ENCODE measurements at regions not wholly inside any gene's neighbourhood (a gene's known extent, or its start where the extent isn't known, plus 50 kb on each side); places are given as distances from the start of the nearest gene placed in this dataset.

DNA sequence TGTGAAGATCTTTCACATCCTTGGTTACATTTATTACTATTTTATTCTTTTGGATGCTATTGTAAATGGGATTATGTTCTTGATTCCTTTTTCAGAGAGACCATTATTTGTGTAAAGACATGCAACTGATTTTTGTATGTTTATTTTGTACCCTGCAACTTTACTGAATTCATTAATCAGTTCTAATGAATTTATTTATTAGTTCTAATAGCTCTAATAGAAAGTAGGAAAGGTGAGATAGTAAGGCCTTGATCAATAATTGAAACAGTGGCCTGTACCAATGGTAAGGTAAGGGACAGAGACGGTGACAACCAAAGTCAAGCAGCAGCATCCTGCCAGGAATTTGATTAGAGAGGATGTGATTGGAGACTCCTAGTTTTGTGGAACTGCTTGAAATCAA, 224.1 kb downstream of the PHLDA1 start:
- Histone ChIP-seq H3K36me3 (ENCODE audit: insufficient read depth, low read length) (no peaks in the 10 kb centered on the region), H3F3A (ENCODE audit: insufficient read depth, low read length, poor library complexity, severe bottlenecking) (no peaks in the 10 kb centered on the region), H4K20me1 (ENCODE audit: insufficient read depth) (no peaks in the 10 kb centered on the region), H3K4me2 (ENCODE audit: low read length) (no peak overlapping the region), H3K4me3 (ENCODE audit: low read length) (no peak overlapping the region), H2AFZ (ENCODE audit: low read depth, low read length) (no peak overlapping the region), H3K27me3 (ENCODE audit: insufficient read depth, low read depth, low read length) (no peaks in the 10 kb centered on the region), H3K79me2 (replicated peaks; ENCODE audit: insufficient read depth, low read length) (no peaks in the 10 kb centered on the region), H3K9ac (ENCODE audit: low read length) (no peak overlapping the region), H3K9me2 (ENCODE audit: insufficient read depth, low read length) (no peaks in the 10 kb centered on the region), H3K9me3 (ENCODE audit: low read length) (no peaks in the 10 kb centered on the region), H3K27ac (ENCODE audit: low read length) (no peak overlapping the region)
- TF ChIP-seq SMC3 (conservative IDR thresholded peaks at IDR 0.05; ENCODE audit: poor library complexity) (no peak), EZH2 (IDR thresholded peaks at IDR 0.05; ENCODE audit: borderline replicate concordance, insufficient read depth, low read length, poor library complexity, severe bottlenecking) (no peak), MXI1 (conservative IDR thresholded peaks at IDR 0.05; ENCODE audit: poor library complexity, severe bottlenecking) (no peak), TAF1 (IDR thresholded peaks at IDR 0.05; ENCODE audit: low read depth) (no peak), POLR2AphosphoS5 (IDR thresholded peaks at IDR 0.05) (no peak), EP300 (conservative IDR thresholded peaks at IDR 0.05; ENCODE audit: poor library complexity, severe bottlenecking) (no peak), RAD21 (conservative IDR thresholded peaks at IDR 0.05) (no peak)
- TF ChIP-seq, protein P1, sequence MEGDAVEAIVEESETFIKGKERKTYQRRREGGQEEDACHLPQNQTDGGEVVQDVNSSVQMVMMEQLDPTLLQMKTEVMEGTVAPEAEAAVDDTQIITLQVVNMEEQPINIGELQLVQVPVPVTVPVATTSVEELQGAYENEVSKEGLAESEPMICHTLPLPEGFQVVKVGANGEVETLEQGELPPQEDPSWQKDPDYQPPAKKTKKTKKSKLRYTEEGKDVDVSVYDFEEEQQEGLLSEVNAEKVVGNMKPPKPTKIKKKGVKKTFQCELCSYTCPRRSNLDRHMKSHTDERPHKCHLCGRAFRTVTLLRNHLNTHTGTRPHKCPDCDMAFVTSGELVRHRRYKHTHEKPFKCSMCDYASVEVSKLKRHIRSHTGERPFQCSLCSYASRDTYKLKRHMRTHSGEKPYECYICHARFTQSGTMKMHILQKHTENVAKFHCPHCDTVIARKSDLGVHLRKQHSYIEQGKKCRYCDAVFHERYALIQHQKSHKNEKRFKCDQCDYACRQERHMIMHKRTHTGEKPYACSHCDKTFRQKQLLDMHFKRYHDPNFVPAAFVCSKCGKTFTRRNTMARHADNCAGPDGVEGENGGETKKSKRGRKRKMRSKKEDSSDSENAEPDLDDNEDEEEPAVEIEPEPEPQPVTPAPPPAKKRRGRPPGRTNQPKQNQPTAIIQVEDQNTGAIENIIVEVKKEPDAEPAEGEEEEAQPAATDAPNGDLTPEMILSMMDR (IDR thresholded peaks at IDR 0.05; ENCODE audit: poor library complexity, severe bottlenecking): no peak
- TF ChIP-seq, protein P2, sequence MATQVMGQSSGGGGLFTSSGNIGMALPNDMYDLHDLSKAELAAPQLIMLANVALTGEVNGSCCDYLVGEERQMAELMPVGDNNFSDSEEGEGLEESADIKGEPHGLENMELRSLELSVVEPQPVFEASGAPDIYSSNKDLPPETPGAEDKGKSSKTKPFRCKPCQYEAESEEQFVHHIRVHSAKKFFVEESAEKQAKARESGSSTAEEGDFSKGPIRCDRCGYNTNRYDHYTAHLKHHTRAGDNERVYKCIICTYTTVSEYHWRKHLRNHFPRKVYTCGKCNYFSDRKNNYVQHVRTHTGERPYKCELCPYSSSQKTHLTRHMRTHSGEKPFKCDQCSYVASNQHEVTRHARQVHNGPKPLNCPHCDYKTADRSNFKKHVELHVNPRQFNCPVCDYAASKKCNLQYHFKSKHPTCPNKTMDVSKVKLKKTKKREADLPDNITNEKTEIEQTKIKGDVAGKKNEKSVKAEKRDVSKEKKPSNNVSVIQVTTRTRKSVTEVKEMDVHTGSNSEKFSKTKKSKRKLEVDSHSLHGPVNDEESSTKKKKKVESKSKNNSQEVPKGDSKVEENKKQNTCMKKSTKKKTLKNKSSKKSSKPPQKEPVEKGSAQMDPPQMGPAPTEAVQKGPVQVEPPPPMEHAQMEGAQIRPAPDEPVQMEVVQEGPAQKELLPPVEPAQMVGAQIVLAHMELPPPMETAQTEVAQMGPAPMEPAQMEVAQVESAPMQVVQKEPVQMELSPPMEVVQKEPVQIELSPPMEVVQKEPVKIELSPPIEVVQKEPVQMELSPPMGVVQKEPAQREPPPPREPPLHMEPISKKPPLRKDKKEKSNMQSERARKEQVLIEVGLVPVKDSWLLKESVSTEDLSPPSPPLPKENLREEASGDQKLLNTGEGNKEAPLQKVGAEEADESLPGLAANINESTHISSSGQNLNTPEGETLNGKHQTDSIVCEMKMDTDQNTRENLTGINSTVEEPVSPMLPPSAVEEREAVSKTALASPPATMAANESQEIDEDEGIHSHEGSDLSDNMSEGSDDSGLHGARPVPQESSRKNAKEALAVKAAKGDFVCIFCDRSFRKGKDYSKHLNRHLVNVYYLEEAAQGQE (IDR thresholded peaks at IDR 0.05; ENCODE audit: borderline replicate concordance): no peak

DNA sequence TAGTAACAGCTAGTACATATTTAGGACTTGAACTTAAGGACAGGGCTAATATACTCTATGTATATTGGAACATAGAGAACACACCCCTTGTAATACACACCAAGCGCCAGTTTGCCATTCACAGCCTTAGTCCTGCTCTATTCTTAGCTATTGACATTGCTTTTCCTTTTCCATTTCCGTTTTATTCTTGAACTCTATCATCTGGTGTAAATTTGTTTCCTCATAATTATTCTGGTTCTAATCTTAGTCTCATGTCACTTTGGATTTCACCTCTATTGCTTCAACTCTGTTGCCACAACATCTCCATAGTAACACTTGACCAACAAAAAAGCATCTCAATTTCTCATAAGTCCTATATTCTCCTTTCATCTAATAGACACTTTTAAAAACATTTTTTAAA, 225.7 kb downstream of the PHLDA1 start:
- TF ChIP-seq SMC3 (conservative IDR thresholded peaks at IDR 0.05; ENCODE audit: poor library complexity): no peak
- TF ChIP-seq MXI1 (conservative IDR thresholded peaks at IDR 0.05; ENCODE audit: poor library complexity, severe bottlenecking): no peak
- TF ChIP-seq, protein P1 (IDR thresholded peaks at IDR 0.05; ENCODE audit: poor library complexity, severe bottlenecking): no peak
- no peak for TF ChIP-seq TAF1 (IDR thresholded peaks at IDR 0.05; ENCODE audit: low read depth)
- no peak for TF ChIP-seq EZH2 (IDR thresholded peaks at IDR 0.05; ENCODE audit: borderline replicate concordance, insufficient read depth, low read length, poor library complexity, severe bottlenecking)
- TF ChIP-seq, protein P2 (IDR thresholded peaks at IDR 0.05; ENCODE audit: borderline replicate concordance): no peak
- no peak for TF ChIP-seq RAD21 (conservative IDR thresholded peaks at IDR 0.05)
- TF ChIP-seq EP300 (conservative IDR thresholded peaks at IDR 0.05; ENCODE audit: poor library complexity, severe bottlenecking): no peak
- no peak for TF ChIP-seq POLR2AphosphoS5 (IDR thresholded peaks at IDR 0.05)
- Histone ChIP-seq H2AFZ (ENCODE audit: low read depth, low read length) (no peak overlapping the region), H3K4me2 (ENCODE audit: low read length) (no peak overlapping the region), H3K27ac (ENCODE audit: low read length) (no peak overlapping the region), H3K9ac (ENCODE audit: low read length) (no peak overlapping the region), H3K27me3 (ENCODE audit: insufficient read depth, low read depth, low read length) (no peaks in the 10 kb centered on the region), H3K9me2 (ENCODE audit: insufficient read depth, low read length) (no peaks in the 10 kb centered on the region), H3K36me3 (ENCODE audit: insufficient read depth, low read length) (no peaks in the 10 kb centered on the region), H4K20me1 (ENCODE audit: insufficient read depth) (no peaks in the 10 kb centered on the region), H3F3A (ENCODE audit: insufficient read depth, low read length, poor library complexity, severe bottlenecking) (no peaks in the 10 kb centered on the region), H3K4me3 (ENCODE audit: low read length) (no peak overlapping the region), H3K9me3 (ENCODE audit: low read length) (no peaks in the 10 kb centered on the region), H3K79me2 (replicated peaks; ENCODE audit: insufficient read depth, low read length) (no peaks in the 10 kb centered on the region)

Data from neural cell (in vitro differentiated cells).